Neural progenitor cell (in vitro differentiated cells): ENCODE measurements at regions not wholly inside any gene's neighbourhood (a gene's known extent, or its start where the extent isn't known, plus 50 kb on each side); places are given as distances from the start of the nearest gene placed in this dataset.

ENCODE experiments used
- DNase-seq: peaks from one replicate; pipeline ENCODE4 v3.0.0-alpha.2; 2016; ENCODE audit warnings: low spot score
- H2AFZ ChIP-seq: fragments of 200-600 bp; sonication (generic); replicated peaks from 2 replicates; pipeline ENCODE4 v1.6.1; 2016; ENCODE audit warnings: antibody characterized with exemption
- H3F3A ChIP-seq: fragments of 200-600 bp; sonication (generic); 2 replicates; pipeline ENCODE4 v1.6.1; 2016; ENCODE audit warnings: antibody characterized with exemption, low read depth
- H3K27ac ChIP-seq: fragments of 200-600 bp; sonication (generic); 2 replicates; pipeline ENCODE4 v1.5.1; 2016; ENCODE audit warnings: mild to moderate bottlenecking
- H3K27me3 ChIP-seq: fragments of 200-600 bp; sonication (generic); 2 replicates; pipeline ENCODE4 v1.6.1; 2016; ENCODE audit warnings: mild to moderate bottlenecking, moderate library complexity
- H3K36me3 ChIP-seq: fragments of 200-600 bp; sonication (generic); 2 replicates; pipeline ENCODE4 v1.5.1; 2016
- H3K4me1 ChIP-seq: fragments of 200-600 bp; sonication (generic); 2 replicates; pipeline ENCODE4 v1.6.1; 2016; ENCODE audit warnings: mixed run types
- H3K4me2 ChIP-seq: fragments of 200-600 bp; sonication (generic); 2 replicates; pipeline ENCODE4 v1.6.1; 2016
- H3K4me3 ChIP-seq: fragments of 200-600 bp; sonication (generic); 2 replicates; pipeline ENCODE4 v1.5.1; 2016
- H3K79me2 ChIP-seq: fragments of 200-600 bp; sonication (generic); 2 replicates; pipeline ENCODE4 v1.6.1; 2016; ENCODE audit warnings: low read depth
- H3K9ac ChIP-seq: fragments of 200-600 bp; sonication (generic); 2 replicates; pipeline ENCODE4 v1.6.1; 2016
- H3K9me3 ChIP-seq: fragments of 200-600 bp; sonication (generic); 2 replicates; pipeline ENCODE4 v1.5.1; 2016; ENCODE audit warnings: low read depth
- H4K20me1 ChIP-seq: fragments of 200-600 bp; sonication (generic); 2 replicates; pipeline ENCODE4 v1.6.1; 2016; ENCODE audit warnings: low read depth
- H3K27ac Mint-ChIP-seq: 3 replicates; pipeline ENCODE4 v1.8.0; 2021; ENCODE audit warnings: mixed read lengths
- H3K27me3 Mint-ChIP-seq: 2 replicates; pipeline ENCODE4 v1.8.0; 2022; ENCODE audit warnings: low read depth, mild to moderate bottlenecking, inconsistent platforms, moderate library complexity, mixed read lengths; ENCODE audit not compliant: insufficient read depth
- H3K36me3 Mint-ChIP-seq: 3 replicates; pipeline ENCODE4 v1.8.0; 2021; ENCODE audit warnings: mixed read lengths
- H3K4me1 Mint-ChIP-seq: 3 replicates; pipeline ENCODE4 v1.8.0; 2021; ENCODE audit warnings: mixed read lengths
- H3K4me3 Mint-ChIP-seq: 3 replicates; pipeline ENCODE4 v1.8.0; 2021; ENCODE audit warnings: mild to moderate bottlenecking, moderate library complexity, mixed read lengths
- H3K9me3 Mint-ChIP-seq: 3 replicates; pipeline ENCODE4 v1.8.0; 2020; ENCODE audit warnings: mixed read lengths
- CTCF ChIP-seq: fragments of 200-600 bp; sonication (generic); IDR thresholded peaks from 2 replicates; pipeline ENCODE4 v1.5.1; 2017; ENCODE audit warnings: antibody characterized with exemption, mild to moderate bottlenecking
- EZH2 ChIP-seq: fragments of 200-600 bp; sonication (generic); IDR thresholded peaks from 2 replicates; pipeline ENCODE4 v1.6.1; 2017; ENCODE audit warnings: antibody characterized with exemption, mild to moderate bottlenecking, moderate library complexity
- EZH2phosphoT487 ChIP-seq: fragments of 200-600 bp; sonication (generic); IDR thresholded peaks from 2 replicates; pipeline ENCODE4 v1.6.1; 2017; ENCODE audit warnings: antibody characterized with exemption

GRCh38 chr3:65170390-65171042 lies 482.7 kb upstream of the ADAMTS9 start:
- no peaks in the 10 kb centered on the region for H3K9me3 Mint-ChIP-seq
- H3K27me3 ChIP-seq: no peaks in the 10 kb centered on the region
- no peak overlapping the region for H3K4me2 ChIP-seq
- peaks cover 4% of the 10 kb centered on the region for H3K27me3 Mint-ChIP-seq
- no peaks in the 10 kb centered on the region for H3K79me2 ChIP-seq
- H3F3A ChIP-seq: no peaks in the 10 kb centered on the region
- no peak overlapping the region for H3K4me3 ChIP-seq
- no peak overlapping the region for H3K9ac ChIP-seq
- no peak overlapping the region for H3K4me3 Mint-ChIP-seq
- TF ChIP-seq EZH2phosphoT487 (no peak), CTCF (peak; percentile 69), EZH2 (no peak)
- H3K27ac Mint-ChIP-seq: peak overlapping the region; percentile 78
- H3K4me1 Mint-ChIP-seq: peaks cover 18% of the 10 kb centered on the region
- H3K36me3 Mint-ChIP-seq: no peaks in the 10 kb centered on the region
- H4K20me1 ChIP-seq: no peaks in the 10 kb centered on the region
- no peaks in the 10 kb centered on the region for H3K9me3 ChIP-seq
- DNase-seq: peak; percentile 44
- H3K36me3 ChIP-seq: no peaks in the 10 kb centered on the region
- peaks cover 4% of the 10 kb centered on the region for H3K4me1 ChIP-seq
- peak overlapping the region; percentile 61 for H2AFZ ChIP-seq
- H3K27ac ChIP-seq: no peak overlapping the region

GRCh38 chr3:65169961-65170360 lies 482.2 kb upstream of the ADAMTS9 start:
- peaks cover 4% of the 10 kb centered on the region for H3K4me1 ChIP-seq
- no peaks in the 10 kb centered on the region for H3K36me3 ChIP-seq
- Mint-ChIP-seq H3K27me3 (peaks cover 4% of the 10 kb centered on the region), H3K27ac (peak overlapping the region; percentile 36), H3K4me1 (peaks cover 18% of the 10 kb centered on the region), H3K4me3 (no peak overlapping the region), H3K9me3 (peaks cover 1% of the 10 kb centered on the region), H3K36me3 (no peaks in the 10 kb centered on the region)
- no peak overlapping the region for H2AFZ ChIP-seq
- no peak overlapping the region for H3K4me3 ChIP-seq
- H3K9ac ChIP-seq: no peak overlapping the region
- no peak overlapping the region for H3K4me2 ChIP-seq
- no peaks in the 10 kb centered on the region for H3K79me2 ChIP-seq
- no peak overlapping the region for H3K27ac ChIP-seq
- H3K27me3 ChIP-seq: no peaks in the 10 kb centered on the region
- no peaks in the 10 kb centered on the region for H4K20me1 ChIP-seq
- no peak for DNase-seq
- H3K9me3 ChIP-seq: no peaks in the 10 kb centered on the region
- TF ChIP-seq EZH2phosphoT487: no peak
- no peaks in the 10 kb centered on the region for H3F3A ChIP-seq

GRCh38 chr3:65168547-65168946 lies 480.7 kb upstream of the ADAMTS9 start:
- Histone ChIP-seq H2AFZ (no peak overlapping the region), H3K9ac (no peak overlapping the region), H4K20me1 (no peaks in the 10 kb centered on the region), H3K79me2 (no peaks in the 10 kb centered on the region), H3K4me3 (no peak overlapping the region), H3K9me3 (no peaks in the 10 kb centered on the region), H3K27ac (no peak overlapping the region), H3K4me1 (peaks cover 4% of the 10 kb centered on the region), H3K27me3 (no peaks in the 10 kb centered on the region), H3K36me3 (no peaks in the 10 kb centered on the region), H3F3A (no peaks in the 10 kb centered on the region), H3K4me2 (no peak overlapping the region)
- Mint-ChIP-seq H3K4me3 (no peak overlapping the region), H3K36me3 (no peaks in the 10 kb centered on the region), H3K27ac (no peak overlapping the region), H3K27me3 (peaks cover 3% of the 10 kb centered on the region), H3K9me3 (peaks cover 3% of the 10 kb centered on the region), H3K4me1 (peaks cover 18% of the 10 kb centered on the region)
- DNase-seq: no peak
- TF ChIP-seq CTCF: no peak
- no peak for TF ChIP-seq EZH2phosphoT487
- TF ChIP-seq EZH2: no peak

- Histone ChIP-seq H3K79me2 (no peaks in the 10 kb centered on the region), H3F3A (no peaks in the 10 kb centered on the region), H3K4me1 (peaks cover 4% of the 10 kb centered on the region), H3K9me3 (no peaks in the 10 kb centered on the region), H3K27ac (no peak overlapping the region), H3K4me3 (no peak overlapping the region), H3K4me2 (no peak overlapping the region), H3K36me3 (no peaks in the 10 kb centered on the region), H2AFZ (no peak overlapping the region), H3K9ac (no peak overlapping the region), H3K27me3 (no peaks in the 10 kb centered on the region), H4K20me1 (no peaks in the 10 kb centered on the region)
- no peak for TF ChIP-seq EZH2phosphoT487
- no peak for TF ChIP-seq EZH2
- TF ChIP-seq CTCF: no peak
- Mint-ChIP-seq H3K27me3 (peaks cover 3% of the 10 kb centered on the region), H3K36me3 (no peaks in the 10 kb centered on the region), H3K4me1 (peaks cover 18% of the 10 kb centered on the region), H3K4me3 (no peak overlapping the region), H3K9me3 (peaks cover 3% of the 10 kb centered on the region), H3K27ac (no peak overlapping the region)
- no peak for DNase-seq
Measured at GRCh38 chr3:65166531-65166930, 478.7 kb upstream of the ADAMTS9 start.
